Sciatic nerve (tissue), 2 donors: ENCODE measurements at regions not wholly inside any gene's neighbourhood (a gene's known extent, or its start where the extent isn't known, plus 50 kb on each side); places are given as distances from the start of the nearest gene placed in this dataset.

Source experiments
- ATAC-seq: fragments of 200-7000 bp; cut with Tn5 transposase; one replicate; pipeline ENCODE4 v1.9.1; 2020; ENCODE audit warnings: mild to moderate bottlenecking, moderate library complexity
- DNase-seq: peaks from one replicate; pipeline ENCODE4 v3.0.0-alpha.2; 2020; ENCODE audit warnings: low spot score
- intact Hi-C: fragments of 100-400 bp; cut with DNase I; formaldehyde crosslinking; loops from one replicate; pipeline ENCODE4 v1.14.2; 2022
- donor health status: DM: no; HTN: no; CAD: no.
- donor health status: DM: no; HTN: no; CAD: no.

GRCh38 chr9:103361906-103362305, 366.8 kb downstream of the CYLC2 start:
- no peak for ATAC-seq
- intact Hi-C loops, result no loop called here

GRCh38 chr9:103362986-103363385, 367.9 kb downstream of the CYLC2 start:
- ATAC-seq (no peak), DNase-seq (no peak)
- intact Hi-C loops, result no loop called here

More at GRCh38 chr9:103361906-103362305, 366.8 kb downstream of the CYLC2 start:
- no peak for DNase-seq

- ATAC-seq (no peak), DNase-seq (no peak)
- intact Hi-C loops, result no loop called here
These were observed 369.6 kb downstream of the CYLC2 start for GRCh38 chr9:103364753-103365152.

- ATAC-seq (no peak), DNase-seq (no peak)
- intact Hi-C loops, result no loop called here
These were observed 376.0 kb downstream of the CYLC2 start for GRCh38 chr9:103371152-103371551.

GRCh38 chr9:103372828-103373227, 377.7 kb downstream of the CYLC2 start:
- intact Hi-C loops, result no loop called here
- ATAC-seq, result no peak
- no peak for DNase-seq

- intact Hi-C loops, result no loop called here
- no peak for ATAC-seq
- no peak for DNase-seq
These were observed 382.5 kb downstream of the CYLC2 start for GRCh38 chr9:103377667-103378066.

- no peak for ATAC-seq
- intact Hi-C loops, result no loop called here
- no peak for DNase-seq
These were observed 402.9 kb downstream of the CYLC2 start for GRCh38 chr9:103397868-103398600.

- intact Hi-C loops, result no loop called here
- DNase-seq (no peak), ATAC-seq (no peak)
These were observed 404.4 kb downstream of the CYLC2 start for GRCh38 chr9:103399535-103399934.

- intact Hi-C loops, result no loop called here
- DNase-seq (no peak), ATAC-seq (no peak)
These were observed 412.1 kb downstream of the CYLC2 start for GRCh38 chr9:103407260-103407659.

GRCh38 chr9:103410059-103410458, 414.9 kb downstream of the CYLC2 start:
- no peak for DNase-seq
- intact Hi-C loops, result no loop called here

GRCh38 chr9:103427696-103428095, 432.6 kb downstream of the CYLC2 start:
- intact Hi-C loops, result no loop called here
- DNase-seq, result no peak
- ATAC-seq, result no peak

More at GRCh38 chr9:103410059-103410458, 414.9 kb downstream of the CYLC2 start:
- no peak for ATAC-seq

GRCh38 chr9:103430469-103430868, 435.3 kb downstream of the CYLC2 start:
- DNase-seq (no peak), ATAC-seq (no peak)
- intact Hi-C loops, result no loop called here

- ATAC-seq (no peak), DNase-seq (no peak)
- intact Hi-C loops, result no loop called here
These were observed 436.7 kb downstream of the CYLC2 start for GRCh38 chr9:103431809-103432208.

GRCh38 chr9:103444176-103444575, 449.0 kb downstream of the CYLC2 start:
- ATAC-seq, result no peak
- intact Hi-C loops, result no loop called here
- DNase-seq, result no peak

- ATAC-seq (no peak), DNase-seq (no peak)
- intact Hi-C loops, result no loop called here
These were observed 463.7 kb downstream of the CYLC2 start for GRCh38 chr9:103458826-103459225.

GRCh38 chr9:103471241-103471640, 476.1 kb downstream of the CYLC2 start:
- ATAC-seq (no peak), DNase-seq (no peak)
- intact Hi-C loops, result no loop called here

GRCh38 chr9:103474156-103474555, 479.0 kb downstream of the CYLC2 start:
- intact Hi-C loops, result no loop called here
- DNase-seq (no peak), ATAC-seq (no peak)

- ATAC-seq, result peak; percentile 15
- DNase-seq, result no peak
- intact Hi-C loops, result no loop called here
These were observed 488.5 kb downstream of the CYLC2 start for GRCh38 chr9:103483471-103484096.

GRCh38 chr9:103485138-103485537, 490.0 kb downstream of the CYLC2 start:
- ATAC-seq (no peak), DNase-seq (no peak)
- intact Hi-C loops, result no loop called here

- no peak for DNase-seq
- no peak for ATAC-seq
- intact Hi-C loops, result no loop called here
These were observed 519.6 kb downstream of the CYLC2 start for GRCh38 chr9:103514767-103515166.

GRCh38 chr9:103522409-103522808, 527.3 kb downstream of the CYLC2 start:
- intact Hi-C loops, result loop anchor here (5.0 kb wide), 1 partner anchor 785 kb away; no protein-coding TSS in a partner anchor
- DNase-seq, result no peak
- no peak for ATAC-seq
